Forelimb muscle (tissue), 1 donor: ENCODE measurements at regions not wholly inside any gene's neighbourhood (a gene's known extent, or its start where the extent isn't known, plus 50 kb on each side); places are given as distances from the start of the nearest gene placed in this dataset.

ENCODE experiments used
- DNase-seq: peaks from one replicate; pipeline ENCODE4 v3.0.0-alpha.2; 2013; ENCODE audit warnings: low read depth

DNA sequence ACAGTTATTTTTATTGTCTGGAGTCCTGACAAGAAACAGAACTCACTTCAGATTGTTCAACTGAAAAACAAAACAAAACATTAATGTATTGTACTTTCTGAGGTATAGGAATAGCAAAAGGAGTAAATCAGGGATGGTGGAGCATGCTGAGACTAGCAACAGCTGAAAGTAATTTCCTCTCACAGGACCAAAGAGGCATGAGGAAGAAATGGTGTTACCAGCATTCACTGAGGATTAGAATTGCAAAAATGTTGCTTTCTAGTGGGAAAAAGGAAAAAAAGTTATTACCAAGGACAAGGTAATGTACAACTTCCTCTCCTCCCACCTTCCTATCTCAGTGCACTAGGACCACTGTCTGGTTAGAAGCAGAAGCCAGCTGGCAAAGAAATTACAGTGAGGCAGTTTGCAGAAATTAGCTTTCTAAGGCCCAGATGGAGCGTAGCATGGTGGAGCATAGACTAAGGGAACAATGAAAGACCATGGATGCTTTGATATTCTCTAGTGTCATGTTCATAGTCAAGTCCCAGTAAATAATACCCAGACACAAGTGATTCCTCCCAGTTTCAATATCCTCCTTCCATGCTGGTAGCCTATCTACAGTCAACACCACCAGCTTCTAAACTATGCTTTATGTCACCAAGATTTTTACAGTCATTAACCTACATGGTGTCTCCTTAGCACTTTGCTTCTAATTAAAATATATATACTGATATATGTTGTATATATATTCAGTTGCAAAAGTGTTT lies 133.7 kb upstream of the DCN start:
- DNase-seq = no peak

DNA sequence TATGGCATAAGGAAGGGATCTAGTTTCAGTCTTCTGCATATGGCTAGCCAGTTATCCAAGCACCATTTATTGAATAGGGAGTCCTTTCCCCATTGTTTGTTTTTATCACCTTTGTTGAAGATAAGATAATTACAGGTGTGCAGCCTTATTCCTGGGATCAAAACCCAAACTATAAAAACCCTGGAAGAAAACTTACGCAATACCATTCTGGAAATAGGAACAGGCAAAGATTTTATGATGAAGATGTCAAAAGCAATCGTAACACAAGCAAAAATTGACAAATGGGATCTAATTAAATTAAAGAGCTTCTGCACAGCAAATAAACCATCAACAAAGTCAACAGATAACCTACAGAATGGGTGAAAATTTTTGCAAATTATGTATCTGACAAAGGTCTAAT lies 128.5 kb upstream of the DCN start:
- no peak for DNase-seq

DNA sequence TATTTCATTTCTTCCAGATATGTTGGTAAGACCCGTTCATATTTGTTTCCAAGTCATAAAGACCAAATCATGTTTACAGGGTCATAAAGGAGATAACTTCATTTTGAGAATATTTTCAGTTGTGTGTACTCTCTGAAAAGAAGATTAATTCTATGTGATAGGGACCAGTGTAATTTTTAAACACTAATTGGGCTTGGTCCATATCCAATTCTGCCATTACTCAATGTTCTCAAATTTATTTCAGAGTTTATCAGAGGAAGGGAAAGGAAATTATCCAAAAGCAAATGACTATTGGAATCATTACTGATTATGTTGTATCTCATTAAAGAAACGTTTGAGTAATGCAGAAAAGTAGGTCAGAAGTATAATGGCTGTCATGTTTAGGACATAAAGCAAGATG lies 126.8 kb upstream of the DCN start:
- DNase-seq = no peak

- DNase-seq = no peak
Measured at GRCh38 chr12:91307957-91308670, 125.5 kb upstream of the DCN start.

- no peak for DNase-seq
Measured at GRCh38 chr12:91290354-91290753, 107.7 kb upstream of the DCN start.

GRCh38 chr12:91289906-91290305 lies 107.3 kb upstream of the DCN start:
- DNase-seq = no peak

GRCh38 chr12:91289072-91289471 lies 106.5 kb upstream of the DCN start:
- DNase-seq = no peak

GRCh38 chr12:91287753-91288152 lies 105.1 kb upstream of the DCN start:
- no peak for DNase-seq

DNA sequence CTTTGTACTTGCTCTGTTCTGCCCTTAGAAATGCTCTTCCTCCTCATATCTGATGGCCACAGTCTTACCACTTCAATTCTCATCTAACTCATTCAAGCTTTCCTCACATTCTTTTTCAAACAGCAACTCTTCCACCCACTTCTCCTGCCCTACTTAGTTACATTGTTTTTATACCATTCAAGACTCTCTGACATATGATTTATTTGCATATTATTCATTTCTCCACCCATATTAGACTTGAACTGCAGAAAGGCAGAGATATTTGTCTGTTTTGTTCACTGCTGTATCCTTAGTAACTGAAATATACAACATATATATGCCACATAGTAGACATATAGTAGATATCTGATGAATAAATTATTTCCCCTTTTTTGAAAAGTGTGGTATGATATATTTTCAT lies 95.5 kb upstream of the DCN start:
- DNase-seq = no peak

DNA sequence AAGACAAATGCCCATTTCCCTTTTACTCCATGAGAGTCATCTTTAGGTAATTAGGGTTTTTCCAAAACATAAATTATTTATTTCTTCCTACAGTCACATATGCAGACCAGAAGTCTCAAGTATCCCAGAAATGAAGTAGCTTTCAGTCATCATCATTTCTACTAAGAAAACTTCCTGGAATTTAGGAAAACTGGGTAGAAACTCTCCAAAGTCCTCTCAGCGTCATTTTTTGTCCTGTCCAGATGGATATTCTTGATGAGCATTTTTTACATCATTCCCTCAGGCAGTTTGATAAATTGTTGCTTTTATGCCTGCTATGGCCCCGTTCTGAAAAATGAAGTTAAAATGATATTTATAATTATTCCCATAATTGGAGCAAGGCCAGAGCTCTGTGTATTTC lies 93.9 kb upstream of the DCN start:
- no peak for DNase-seq

DNA sequence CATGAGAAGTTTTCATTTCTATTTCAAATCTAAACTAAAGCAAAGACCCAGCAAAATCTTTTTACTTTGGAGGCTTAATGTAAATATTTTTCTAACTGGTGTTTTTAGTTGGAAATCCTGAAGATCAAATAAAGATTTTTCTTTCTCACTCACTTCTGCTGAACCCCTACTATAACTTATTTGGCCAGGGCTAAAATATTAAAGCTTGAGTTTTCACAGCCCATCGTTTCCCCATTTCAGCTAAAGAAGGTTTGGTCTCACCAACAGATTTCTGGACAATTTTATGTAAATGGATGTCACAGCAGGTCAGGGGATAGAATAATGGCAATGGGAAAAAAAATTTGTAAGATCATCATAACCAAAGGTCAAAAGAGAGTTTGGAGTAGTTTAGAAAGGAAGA lies 92.7 kb upstream of the DCN start:
- no peak for DNase-seq

- DNase-seq = peak; percentile 68
Measured at GRCh38 chr12:91274916-91275315, 92.3 kb upstream of the DCN start.

DNA sequence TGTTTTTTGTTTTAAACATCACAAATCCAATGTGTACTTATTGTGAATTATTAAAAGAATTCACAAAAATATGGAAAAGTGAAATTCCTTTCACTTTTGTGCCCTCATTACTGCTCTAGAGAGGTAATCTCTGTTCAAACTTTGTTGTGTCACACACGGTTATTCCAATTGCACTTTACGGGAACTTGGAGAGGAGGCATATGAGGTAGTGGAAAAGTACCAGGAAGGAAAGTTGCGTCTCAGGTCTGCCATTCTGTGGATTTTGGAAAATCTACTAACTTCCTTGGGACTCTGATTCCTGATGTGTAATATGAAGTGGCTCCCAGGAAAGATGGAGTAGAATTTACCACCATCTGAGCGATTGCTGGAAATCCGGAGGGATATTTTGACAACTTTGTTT lies 90.9 kb upstream of the DCN start:
- no peak for DNase-seq

DNA sequence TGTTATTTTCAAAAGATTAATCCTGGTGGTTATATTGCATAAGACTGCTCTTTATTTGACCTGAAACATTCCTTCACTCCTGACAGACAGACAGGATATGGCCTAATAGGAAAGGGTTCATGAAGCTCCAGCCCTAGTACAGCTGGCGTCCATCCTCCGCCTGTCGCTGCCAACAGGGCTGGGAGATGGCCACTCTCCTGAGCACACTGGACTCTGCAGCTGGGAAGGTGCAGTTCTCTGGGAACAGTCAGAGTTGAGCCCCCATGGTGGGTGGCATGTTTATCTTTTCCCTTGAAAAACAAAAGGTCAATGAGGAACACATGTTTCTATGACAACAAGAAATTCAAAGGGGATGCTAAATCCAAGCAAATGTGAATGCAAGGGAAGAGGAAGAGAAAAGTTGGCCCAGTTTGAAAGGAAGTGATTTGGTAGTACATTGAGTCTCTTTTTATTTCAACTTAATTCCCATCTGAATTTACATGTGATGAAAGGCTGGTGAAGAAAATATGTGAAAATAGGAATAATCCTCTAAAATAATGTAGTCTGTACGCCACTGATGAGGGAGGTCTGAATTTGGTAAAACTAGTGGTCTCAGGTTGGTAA lies 89.9 kb upstream of the DCN start:
- no peak for DNase-seq

DNA sequence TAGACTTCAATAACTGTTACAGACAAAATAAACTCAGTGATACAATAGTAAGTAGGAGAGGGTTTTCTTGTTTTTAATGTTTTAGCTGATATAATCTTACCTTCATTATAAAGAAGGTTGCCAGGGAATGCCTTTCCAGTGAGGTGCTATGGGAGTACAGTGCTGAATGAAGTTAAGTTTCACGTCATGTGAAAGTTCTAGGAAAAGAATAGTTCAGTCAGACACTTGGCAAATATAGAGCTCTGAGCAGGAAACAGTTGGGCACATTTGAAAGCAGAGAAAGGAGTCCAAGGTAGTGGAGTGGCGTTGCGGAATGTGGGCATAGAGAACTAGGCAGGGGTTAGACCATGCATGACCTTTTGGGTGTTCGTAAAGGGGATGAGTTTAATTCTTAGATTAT lies 88.6 kb upstream of the DCN start:
- DNase-seq = no peak

- no peak for DNase-seq
Measured at GRCh38 chr12:91267039-91267438, 84.4 kb upstream of the DCN start.

DNA sequence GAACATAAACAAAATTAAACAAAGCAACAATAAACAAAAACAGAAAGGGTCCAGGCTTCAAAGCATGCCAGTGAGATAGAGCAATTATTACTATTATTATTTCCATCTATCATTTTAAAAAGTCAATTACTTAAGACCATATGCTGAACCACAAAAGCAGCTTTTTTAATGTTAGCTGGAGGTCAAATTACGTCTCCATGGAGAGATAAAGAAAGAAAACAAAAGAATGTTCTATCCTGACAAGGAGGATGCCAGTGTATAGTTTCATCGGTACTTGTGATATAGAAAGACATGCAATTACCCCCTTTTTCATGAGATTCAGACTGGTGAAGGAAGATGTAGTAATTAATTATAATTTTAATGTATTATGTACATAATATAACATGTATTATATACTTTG lies 81.6 kb upstream of the DCN start:
- no peak for DNase-seq

DNA sequence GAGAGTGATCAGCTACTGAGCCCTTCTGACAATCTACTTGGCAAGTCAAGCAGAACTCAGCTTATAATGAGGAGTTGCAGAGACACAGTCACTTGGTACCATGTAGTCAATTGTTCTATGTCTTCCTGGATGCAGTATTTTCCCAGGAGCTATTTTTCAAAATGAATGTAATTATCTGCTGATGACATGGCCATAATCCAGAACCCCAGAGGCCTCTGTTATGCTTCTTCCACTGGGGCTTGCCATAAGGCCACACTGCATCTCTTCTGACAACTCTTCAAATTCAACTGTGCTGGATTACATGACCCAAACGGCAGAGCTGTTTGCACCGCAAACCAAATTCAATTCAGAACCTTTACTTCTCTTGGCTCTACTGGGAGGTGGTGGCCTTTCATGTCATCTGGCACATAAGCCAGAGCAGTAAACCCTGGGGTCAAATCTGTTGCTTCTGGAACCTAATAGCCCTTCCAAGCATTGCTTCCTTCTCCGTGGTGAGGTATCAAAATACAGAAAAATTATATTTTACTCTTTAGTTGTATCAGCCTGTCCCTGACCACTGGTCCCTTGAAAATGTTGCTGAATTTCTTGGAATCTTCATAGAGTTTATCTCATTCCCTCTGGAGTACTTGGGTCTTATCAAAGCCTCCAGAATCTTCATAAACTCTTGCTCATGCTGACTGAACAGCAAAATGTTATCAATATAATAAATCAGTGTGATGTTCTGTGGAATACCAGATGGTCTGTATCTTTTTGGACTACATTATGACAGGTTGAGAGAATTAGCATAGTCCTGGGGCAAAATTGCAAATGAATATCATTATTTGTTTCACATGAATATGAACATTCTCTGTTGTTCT lies 79.4 kb upstream of the DCN start:
- DNase-seq = no peak

- DNase-seq = peak; percentile 72
Measured at GRCh38 chr12:91256411-91256810, 73.8 kb upstream of the DCN start.

- no peak for DNase-seq
Measured at GRCh38 chr12:91252341-91252740, 69.7 kb upstream of the DCN start.

- peak; percentile 86 for DNase-seq
Measured at GRCh38 chr12:91250273-91250665, 67.7 kb upstream of the DCN start.
